Lower lobe of right lung (tissue), 2 donors: ENCODE measurements at regions not wholly inside any gene's neighbourhood (a gene's known extent, or its start where the extent isn't known, plus 50 kb on each side); places are given as distances from the start of the nearest gene placed in this dataset.

Source experiments
- ATAC-seq, 2 donors: fragments of 200-7000 bp; cut with Tn5 transposase; one replicate each; pipeline ENCODE4 v1.9.1; 2020 to 2022; ENCODE audit warnings: mild to moderate bottlenecking in 2 of 2, moderate library complexity in 2 of 2
- DNase-seq: peaks from one replicate; pipeline ENCODE4 v3.0.0-alpha.2; 2020
- H3K27ac ChIP-seq: fragments of 200-600 bp; one replicate; pipeline ENCODE4 v1.8.0; 2022
- H3K27me3 ChIP-seq: fragments of 200-600 bp; one replicate; pipeline ENCODE4 v1.8.0; 2022; ENCODE audit warnings: low read depth
- H3K36me3 ChIP-seq: fragments of 200-600 bp; one replicate; pipeline ENCODE4 v1.8.0; 2022; ENCODE audit warnings: mild to moderate bottlenecking
- H3K4me1 ChIP-seq: fragments of 200-600 bp; one replicate; pipeline ENCODE4 v1.8.0; 2022
- H3K4me3 ChIP-seq: fragments of 200-600 bp; one replicate; pipeline ENCODE4 v1.8.0; 2022; ENCODE audit warnings: mild to moderate bottlenecking
- H3K9me3 ChIP-seq: fragments of 200-600 bp; one replicate; pipeline ENCODE4 v1.8.0; 2022
- intact Hi-C: fragments of 100-400 bp; cut with DNase I; formaldehyde crosslinking; loops from one replicate; pipeline ENCODE4 v1.11.0; 2022
- TF ChIP-seq, protein P1 (sequence below): fragments of 200-600 bp; IDR thresholded peaks from one replicate; pipeline ENCODE4 v1.8.0; 2022; ENCODE audit warnings: antibody characterized with exemption, mild to moderate bottlenecking
- donor health status: DM: no; HTN: yes; CAD: no; lungs with severe emphysema.

DNA sequence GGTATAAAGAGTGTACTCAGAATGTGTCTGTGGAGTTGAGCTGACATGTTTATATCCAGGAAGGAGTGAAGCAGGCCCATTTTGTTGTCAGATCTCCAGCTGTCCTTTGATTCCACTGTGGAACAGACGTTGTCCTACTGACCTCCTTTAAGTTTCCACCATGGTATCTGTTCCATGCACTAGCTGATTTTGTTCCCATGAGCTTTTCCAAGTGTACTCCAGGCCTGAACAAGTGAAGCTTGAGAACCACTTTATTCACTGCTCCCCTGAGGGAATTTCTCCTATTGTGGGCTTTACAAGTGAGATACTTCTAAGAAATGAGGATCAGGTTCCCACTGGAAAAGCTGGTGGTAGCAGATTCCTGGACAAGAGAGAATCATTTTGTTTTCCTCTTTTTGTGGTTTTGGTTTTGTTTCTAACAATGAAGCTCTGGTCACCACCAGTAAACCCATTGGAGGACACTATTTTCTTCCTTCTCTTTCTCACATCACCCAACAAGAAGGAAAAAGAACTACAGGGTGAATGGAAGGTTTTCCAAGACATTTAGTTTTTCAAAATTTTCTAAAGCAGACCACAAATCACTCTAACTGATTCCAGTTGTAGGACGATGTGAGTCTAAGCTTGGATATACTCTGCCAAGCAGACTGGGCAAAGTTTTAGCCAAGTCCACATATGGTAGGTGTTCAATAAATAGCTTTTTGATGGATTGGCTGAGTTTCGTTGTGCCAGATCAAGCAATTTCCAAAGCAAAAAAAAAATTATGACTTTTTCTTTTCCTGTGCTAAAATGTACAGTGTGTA lies 144.2 kb downstream of the JCAD start:
- Histone ChIP-seq H3K4me1 (no peaks in the 10 kb centered on the region), H3K9me3 (no peaks in the 10 kb centered on the region), H3K36me3 (no peaks in the 10 kb centered on the region), H3K27ac (no peak overlapping the region), H3K4me3 (no peak overlapping the region), H3K27me3 (no peaks in the 10 kb centered on the region)
- no peak for DNase-seq
- intact Hi-C loops, result no loop called here
- ATAC-seq, result no peak
- TF ChIP-seq, protein P1, sequence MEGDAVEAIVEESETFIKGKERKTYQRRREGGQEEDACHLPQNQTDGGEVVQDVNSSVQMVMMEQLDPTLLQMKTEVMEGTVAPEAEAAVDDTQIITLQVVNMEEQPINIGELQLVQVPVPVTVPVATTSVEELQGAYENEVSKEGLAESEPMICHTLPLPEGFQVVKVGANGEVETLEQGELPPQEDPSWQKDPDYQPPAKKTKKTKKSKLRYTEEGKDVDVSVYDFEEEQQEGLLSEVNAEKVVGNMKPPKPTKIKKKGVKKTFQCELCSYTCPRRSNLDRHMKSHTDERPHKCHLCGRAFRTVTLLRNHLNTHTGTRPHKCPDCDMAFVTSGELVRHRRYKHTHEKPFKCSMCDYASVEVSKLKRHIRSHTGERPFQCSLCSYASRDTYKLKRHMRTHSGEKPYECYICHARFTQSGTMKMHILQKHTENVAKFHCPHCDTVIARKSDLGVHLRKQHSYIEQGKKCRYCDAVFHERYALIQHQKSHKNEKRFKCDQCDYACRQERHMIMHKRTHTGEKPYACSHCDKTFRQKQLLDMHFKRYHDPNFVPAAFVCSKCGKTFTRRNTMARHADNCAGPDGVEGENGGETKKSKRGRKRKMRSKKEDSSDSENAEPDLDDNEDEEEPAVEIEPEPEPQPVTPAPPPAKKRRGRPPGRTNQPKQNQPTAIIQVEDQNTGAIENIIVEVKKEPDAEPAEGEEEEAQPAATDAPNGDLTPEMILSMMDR, result no peak

DNA sequence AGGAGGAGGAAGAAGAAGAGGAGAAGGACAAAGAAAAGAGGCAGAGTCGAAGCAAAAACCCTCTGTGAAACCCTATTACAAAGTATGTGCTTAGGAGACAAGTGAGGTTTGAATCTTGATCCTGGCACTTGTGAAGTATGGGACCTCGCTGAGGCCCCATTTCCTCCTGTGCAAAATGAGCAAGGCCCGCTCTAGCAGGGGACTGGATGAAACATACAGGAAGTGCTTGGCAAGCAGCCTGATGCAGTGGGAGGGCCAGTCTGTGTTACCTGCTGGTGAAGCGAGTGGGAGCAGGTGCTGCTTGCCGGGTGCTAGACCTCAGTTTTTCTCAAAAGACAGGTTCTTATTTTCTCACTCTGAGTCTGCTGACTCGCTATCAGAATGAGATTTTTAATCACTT lies 150.4 kb downstream of the JCAD start:
- Histone ChIP-seq H3K4me3 (no peak overlapping the region), H3K9me3 (no peaks in the 10 kb centered on the region), H3K27ac (no peak overlapping the region), H3K4me1 (no peaks in the 10 kb centered on the region), H3K36me3 (no peaks in the 10 kb centered on the region), H3K27me3 (no peaks in the 10 kb centered on the region)
- no peak for DNase-seq
- intact Hi-C loops, result no loop called here
- TF ChIP-seq, protein P1, result no peak
- no peak for ATAC-seq

DNA sequence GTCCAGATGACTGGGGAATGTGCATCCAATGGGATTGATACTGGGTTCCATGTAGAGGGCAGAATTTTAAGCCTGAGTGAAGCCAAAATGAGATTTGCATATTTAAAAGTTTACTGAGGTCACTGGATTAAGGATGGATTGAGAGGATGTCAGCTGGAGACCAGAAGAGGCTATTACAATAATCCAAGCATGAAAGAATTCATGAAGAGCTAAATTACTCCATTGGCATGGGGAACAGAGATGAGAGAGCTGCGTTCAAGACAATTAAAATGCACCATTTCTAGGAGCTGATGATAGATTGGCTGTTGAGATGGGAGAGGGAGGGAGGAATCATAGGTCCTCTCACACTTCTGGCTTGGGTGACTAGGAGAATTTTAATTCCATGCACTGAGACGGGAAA lies 158.5 kb downstream of the JCAD start:
- H3K36me3 ChIP-seq, result no peaks in the 10 kb centered on the region
- H3K4me3 ChIP-seq, result no peak overlapping the region
- H3K27ac ChIP-seq, result no peak overlapping the region
- H3K27me3 ChIP-seq, result no peaks in the 10 kb centered on the region
- no peaks in the 10 kb centered on the region for H3K4me1 ChIP-seq
- TF ChIP-seq, protein P1, result no peak
- DNase-seq (no peak), ATAC-seq (no peak)
- no peaks in the 10 kb centered on the region for H3K9me3 ChIP-seq
- intact Hi-C loops, result no loop called here

DNA sequence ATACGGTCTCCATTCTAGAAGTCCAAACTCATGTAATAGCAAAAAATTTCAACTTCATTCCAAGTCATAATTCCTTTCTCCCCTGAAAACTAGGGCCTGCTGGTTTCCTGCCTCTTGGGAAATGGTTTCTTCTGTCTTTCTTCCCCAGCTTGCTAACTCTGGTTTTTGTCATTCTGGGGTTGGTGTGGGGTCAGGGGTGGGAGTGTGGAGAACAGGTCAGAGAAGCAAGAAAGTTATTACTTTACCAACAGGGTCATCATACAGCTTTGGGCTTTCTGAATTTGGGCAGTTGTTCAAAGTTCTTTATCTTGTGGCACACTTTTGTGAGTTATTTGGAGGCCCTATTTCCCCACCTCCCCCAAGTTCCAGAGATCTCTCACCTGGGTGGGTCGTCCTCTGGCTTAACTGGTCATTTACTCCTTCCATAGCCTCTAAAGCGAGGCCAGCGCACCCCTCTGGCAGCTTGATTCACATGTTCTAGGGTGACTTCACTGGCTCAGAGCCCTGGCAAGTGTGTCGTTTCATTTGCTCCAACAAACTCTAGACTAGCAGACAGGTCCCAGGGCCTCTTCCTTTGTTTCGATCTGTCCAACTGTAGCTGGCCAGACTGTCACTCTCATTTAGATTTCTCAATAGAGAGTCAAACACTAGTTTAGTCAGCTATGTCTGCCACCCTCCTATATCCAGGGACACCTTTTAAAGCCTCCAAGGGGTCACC lies 161.2 kb downstream of the JCAD start:
- TF ChIP-seq, protein P1, result no peak
- Histone ChIP-seq H3K9me3 (no peaks in the 10 kb centered on the region), H3K36me3 (no peaks in the 10 kb centered on the region), H3K27me3 (no peaks in the 10 kb centered on the region), H3K27ac (no peak overlapping the region), H3K4me1 (no peaks in the 10 kb centered on the region), H3K4me3 (no peak overlapping the region)
- intact Hi-C loops, result no loop called here
- ATAC-seq (no peak), DNase-seq (no peak)

DNA sequence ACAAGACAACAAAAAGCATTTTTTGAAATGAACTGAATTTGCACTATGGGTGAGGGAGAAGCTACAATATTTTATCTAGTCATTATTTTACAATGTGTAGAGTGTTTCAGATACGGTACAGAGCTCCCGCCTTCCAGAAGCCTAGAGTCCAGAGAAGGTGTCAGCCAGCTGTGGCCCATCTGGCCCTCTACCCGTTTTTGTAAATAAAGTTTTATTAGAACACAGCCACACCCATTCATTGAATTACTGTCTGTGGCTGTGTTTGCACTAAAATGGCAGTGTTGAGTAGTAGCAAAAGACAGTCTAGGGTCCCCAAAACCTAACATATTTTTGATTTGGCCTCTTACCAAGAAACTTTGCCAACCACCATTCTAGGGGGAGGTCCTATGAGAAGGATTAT lies 162.0 kb downstream of the JCAD start:
- TF ChIP-seq, protein P1, result no peak
- Histone ChIP-seq H3K36me3 (no peaks in the 10 kb centered on the region), H3K27me3 (no peaks in the 10 kb centered on the region), H3K27ac (no peak overlapping the region), H3K9me3 (no peaks in the 10 kb centered on the region), H3K4me1 (no peaks in the 10 kb centered on the region), H3K4me3 (no peak overlapping the region)
- ATAC-seq, result no peak
- intact Hi-C loops, result no loop called here
- no peak for DNase-seq
